ENCODE measurements at regions not wholly inside any gene's neighbourhood (a gene's known extent, or its start where the extent isn't known, plus 50 kb on each side); places are given as distances from the start of the nearest gene placed in this dataset.
A peak's percentile ranks its signal among the peaks of the same experiment; 100 is the strongest.

DNA sequence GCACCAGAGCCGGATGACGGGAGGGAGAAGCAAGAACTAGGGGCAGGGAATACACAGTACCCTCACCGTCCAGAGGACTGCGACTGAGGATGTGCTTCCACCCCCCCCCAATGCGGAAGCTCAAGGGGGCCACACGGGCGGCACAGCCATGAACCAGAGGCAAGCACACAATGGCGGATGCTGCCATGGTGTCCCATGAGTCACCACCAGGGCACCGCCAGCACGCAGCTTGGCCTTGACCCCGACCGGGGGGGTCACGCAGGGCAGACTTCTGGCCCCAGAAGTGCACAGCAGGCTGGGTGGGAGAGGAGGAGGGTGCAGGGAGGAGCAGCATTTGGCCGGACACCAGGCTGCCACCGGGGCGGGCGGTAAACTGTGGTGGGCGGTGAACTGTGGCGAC, 83.5 kb upstream of the ZNF254 start:
- Histone ChIP-seq H3K36me3 (no peaks in the 10 kb centered on the region), H3K9me3 (peaks cover 0 to 53% (median 2%) of the 10 kb centered on the region in 8 donors), H3K27me3 (replicated peaks in 1 of 7) (no peaks in the 10 kb centered on the region), H3K4me1 (no peaks in the 10 kb centered on the region), H3K27ac (no peak overlapping the region), H3K4me3 (no peak overlapping the region)
- intact Hi-C loops (cut with DNase I; ENCODE audit: low total_unique reads) = no loop called here
- no peak for DNase-seq
- TF ChIP-seq POLR2A (IDR thresholded peaks at IDR 0.05) (no peak), POLR2AphosphoS5 (IDR thresholded peaks at IDR 0.05) (no peak)
- TF ChIP-seq, protein P1, sequence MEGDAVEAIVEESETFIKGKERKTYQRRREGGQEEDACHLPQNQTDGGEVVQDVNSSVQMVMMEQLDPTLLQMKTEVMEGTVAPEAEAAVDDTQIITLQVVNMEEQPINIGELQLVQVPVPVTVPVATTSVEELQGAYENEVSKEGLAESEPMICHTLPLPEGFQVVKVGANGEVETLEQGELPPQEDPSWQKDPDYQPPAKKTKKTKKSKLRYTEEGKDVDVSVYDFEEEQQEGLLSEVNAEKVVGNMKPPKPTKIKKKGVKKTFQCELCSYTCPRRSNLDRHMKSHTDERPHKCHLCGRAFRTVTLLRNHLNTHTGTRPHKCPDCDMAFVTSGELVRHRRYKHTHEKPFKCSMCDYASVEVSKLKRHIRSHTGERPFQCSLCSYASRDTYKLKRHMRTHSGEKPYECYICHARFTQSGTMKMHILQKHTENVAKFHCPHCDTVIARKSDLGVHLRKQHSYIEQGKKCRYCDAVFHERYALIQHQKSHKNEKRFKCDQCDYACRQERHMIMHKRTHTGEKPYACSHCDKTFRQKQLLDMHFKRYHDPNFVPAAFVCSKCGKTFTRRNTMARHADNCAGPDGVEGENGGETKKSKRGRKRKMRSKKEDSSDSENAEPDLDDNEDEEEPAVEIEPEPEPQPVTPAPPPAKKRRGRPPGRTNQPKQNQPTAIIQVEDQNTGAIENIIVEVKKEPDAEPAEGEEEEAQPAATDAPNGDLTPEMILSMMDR (IDR thresholded peaks at IDR 0.05 in 8 of 11, conservative IDR thresholded peaks at IDR 0.05 in 3 of 11) = no peak
- 92 to 97% (median 95%) methylated on average over 17 to 19 of the region's 19 CpGs for WGBS, 5 donors

DNA sequence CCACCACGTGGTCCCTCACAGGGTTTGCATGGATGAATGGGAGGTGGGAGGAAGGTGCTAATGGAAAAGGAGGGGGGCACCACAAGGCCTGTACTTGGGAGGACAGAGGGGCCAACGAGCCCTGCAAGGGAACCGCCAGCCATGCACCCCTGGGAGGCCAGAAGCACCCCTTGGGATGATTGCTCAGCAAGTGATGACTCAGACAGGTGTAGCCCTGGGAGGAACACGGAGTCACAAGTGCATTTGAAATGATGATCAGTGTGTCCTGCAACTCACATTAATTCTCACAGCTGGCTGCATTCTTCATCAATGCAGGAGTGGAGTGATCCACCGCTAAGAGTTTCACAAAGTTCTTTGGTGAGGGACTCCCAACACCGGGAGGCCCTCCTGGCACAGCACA, 82.8 kb upstream of the ZNF254 start:
- 67 to 91% (median 78%) methylated on average over 5 to 6 of the region's 6 CpGs for WGBS, 5 donors
- peaks cover 0 to 49% (median 0%) of the 10 kb centered on the region in 8 donors for H3K9me3 ChIP-seq
- no peak for DNase-seq
- H3K4me3 ChIP-seq = no peak overlapping the region
- no peaks in the 10 kb centered on the region for H3K4me1 ChIP-seq
- intact Hi-C loops (cut with DNase I; ENCODE audit: low total_unique reads) = no loop called here
- TF ChIP-seq POLR2A (IDR thresholded peaks at IDR 0.05) (no peak), POLR2AphosphoS5 (IDR thresholded peaks at IDR 0.05) (no peak)
- TF ChIP-seq, protein P1 (IDR thresholded peaks at IDR 0.05 in 8 of 11, conservative IDR thresholded peaks at IDR 0.05 in 3 of 11) = no peak
- no peak overlapping the region for H3K27ac ChIP-seq
- H3K27me3 ChIP-seq (replicated peaks in 1 of 7) = no peaks in the 10 kb centered on the region
- no peaks in the 10 kb centered on the region for H3K36me3 ChIP-seq

DNA sequence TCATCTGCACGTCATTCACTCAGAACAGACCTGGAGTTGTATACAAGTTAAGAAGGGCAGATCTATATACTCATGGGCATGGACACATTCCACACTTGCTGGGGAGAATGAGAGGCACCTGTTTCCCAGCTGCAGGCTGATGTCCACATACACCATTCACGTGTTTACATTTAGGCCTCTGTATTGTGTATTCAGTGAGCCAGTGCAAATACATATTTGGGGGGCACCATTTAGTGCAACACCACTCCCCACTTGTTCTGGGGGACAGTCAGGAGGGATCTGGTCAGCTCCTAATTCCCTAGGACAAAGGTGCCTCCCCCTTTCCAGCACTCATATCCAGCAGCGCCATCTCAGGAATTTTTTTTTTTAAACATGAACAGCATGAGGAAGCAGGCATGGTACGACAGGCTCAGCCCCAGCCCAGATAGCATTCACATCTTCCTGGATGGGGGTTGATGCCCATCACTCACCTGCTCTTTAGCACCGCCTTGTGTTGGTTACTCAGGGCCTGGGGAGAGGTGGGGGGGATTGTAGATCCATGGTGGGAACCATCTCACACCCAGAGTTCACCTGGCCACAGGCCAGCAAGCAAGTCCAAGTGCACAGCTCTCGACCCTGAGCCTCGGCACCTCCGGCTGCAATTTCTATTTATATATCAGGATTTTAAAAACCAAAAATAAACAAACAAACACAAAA, 56.9 kb upstream of the ZNF254 start:
- WGBS, 5 donors = 81 to 86% (median 84%) methylated on average over 8 of the region's 8 CpGs

DNA sequence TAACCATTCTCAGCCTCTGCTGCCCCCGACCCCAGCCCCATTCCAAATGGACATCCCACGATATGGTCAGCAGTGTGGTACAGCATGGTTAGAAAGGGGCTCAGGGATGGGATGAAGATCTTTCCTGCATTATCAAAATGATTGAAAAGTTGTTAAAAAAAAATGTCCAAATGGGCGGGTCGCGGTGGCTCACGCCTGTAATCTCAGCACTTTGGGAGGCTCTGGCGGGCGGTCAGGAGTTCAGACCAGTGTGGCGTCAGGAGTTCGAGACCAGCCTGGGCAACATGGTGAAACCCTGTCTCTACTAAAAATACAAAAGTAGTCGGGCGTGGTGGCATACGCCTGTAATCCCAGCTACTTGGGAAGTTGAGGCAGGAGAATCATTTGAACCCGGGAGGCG, 54.3 kb upstream of the ZNF254 start:
- H3K4me3 ChIP-seq = peak overlapping the region in 7 of 8 donors; percentile 74 to 93 (median 79)
- DNase-seq = peak; percentile 68
- H3K36me3 ChIP-seq = peaks cover 0 to 15% (median 3%) of the 10 kb centered on the region in 6 donors
- TF ChIP-seq, protein P1 (IDR thresholded peaks at IDR 0.05 in 8 of 11, conservative IDR thresholded peaks at IDR 0.05 in 3 of 11) = no peak
- TF ChIP-seq POLR2AphosphoS5 (IDR thresholded peaks at IDR 0.05) (no peak), POLR2A (IDR thresholded peaks at IDR 0.05) (no peak)
- intact Hi-C loops (cut with DNase I; ENCODE audit: low total_unique reads) = loop anchor here (10.0 kb wide), 1 partner anchor 52 kb away; the partner anchor contains the start of gene ZNF254
- H3K27ac ChIP-seq = peak overlapping the region; percentile 82 to 96 (median 92)
- H3K27me3 ChIP-seq (replicated peaks in 1 of 7) = no peaks in the 10 kb centered on the region
- peaks cover 20 to 47% (median 43%) of the 10 kb centered on the region in 6 donors for H3K4me1 ChIP-seq
- 76 to 82% (median 78%) methylated on average over 15 of the region's 15 CpGs for WGBS, 5 donors
- no peaks in the 10 kb centered on the region for H3K9me3 ChIP-seq

More for the DNA sequence above, 56.9 kb upstream of the ZNF254 start:
- peaks cover 7 to 22% (median 19%) of the 10 kb centered on the region in 6 donors for H3K4me1 ChIP-seq
- H3K27ac ChIP-seq = no peak overlapping the region
- no peaks in the 10 kb centered on the region for H3K9me3 ChIP-seq
- H3K36me3 ChIP-seq = no peaks in the 10 kb centered on the region
- no peaks in the 10 kb centered on the region for H3K27me3 ChIP-seq (replicated peaks in 1 of 7)
- no peak for TF ChIP-seq POLR2AphosphoS5 (IDR thresholded peaks at IDR 0.05)
- TF ChIP-seq, protein P1 (IDR thresholded peaks at IDR 0.05 in 8 of 11, conservative IDR thresholded peaks at IDR 0.05 in 3 of 11) = no peak
- no peak for TF ChIP-seq POLR2A (IDR thresholded peaks at IDR 0.05)
- H3K4me3 ChIP-seq = no peak overlapping the region
- intact Hi-C loops (cut with DNase I; ENCODE audit: low total_unique reads) = loop anchor here (10.0 kb wide), 1 partner anchor 55 kb away; the partner anchor contains the start of gene ZNF254
- peak; percentile 56 for DNase-seq

All from spleen (tissue), 11 donors.